DND-41 (cell line): ENCODE measurements at regions not wholly inside any gene's neighbourhood (a gene's known extent, or its start where the extent isn't known, plus 50 kb on each side); places are given as distances from the start of the nearest gene placed in this dataset.

Experiments
- EZH2 ChIP-seq: IDR thresholded peaks from 3 replicates; pipeline ENCODE4 v1.6.1; 2012; ENCODE audit warnings: borderline replicate concordance, low read depth, mild to moderate bottlenecking, moderate library complexity, low read length, inconsistent platforms; ENCODE audit not compliant: severe bottlenecking
- TF ChIP-seq, protein P1 (sequence below): IDR thresholded peaks from 2 replicates; pipeline ENCODE4 v1.5.1; 2012; ENCODE audit warnings: borderline replicate concordance, low read length, moderate library complexity, mild to moderate bottlenecking; ENCODE audit not compliant: poor library complexity, severe bottlenecking; ENCODE audit errors: extremely low read depth

DNA sequence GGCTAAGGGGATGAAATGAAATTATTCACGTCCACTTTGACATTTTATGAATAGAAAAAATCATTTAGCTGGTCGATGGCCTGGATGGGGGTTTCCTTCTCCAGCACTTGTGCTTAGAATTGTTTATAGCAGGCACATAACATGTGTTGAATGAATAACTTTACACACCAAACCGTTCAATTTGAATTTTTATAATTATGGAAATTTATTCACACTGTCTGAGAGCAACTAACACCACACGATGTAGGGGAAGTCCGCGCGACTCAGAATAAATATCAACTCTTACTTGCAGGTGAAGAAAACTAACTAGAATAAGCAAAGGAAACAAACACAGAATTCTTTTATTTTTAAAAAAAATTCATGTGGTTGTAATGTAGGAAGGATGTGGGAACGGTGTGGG, 81.3 kb downstream of the MINAR1 start:
- TF ChIP-seq, protein P1, sequence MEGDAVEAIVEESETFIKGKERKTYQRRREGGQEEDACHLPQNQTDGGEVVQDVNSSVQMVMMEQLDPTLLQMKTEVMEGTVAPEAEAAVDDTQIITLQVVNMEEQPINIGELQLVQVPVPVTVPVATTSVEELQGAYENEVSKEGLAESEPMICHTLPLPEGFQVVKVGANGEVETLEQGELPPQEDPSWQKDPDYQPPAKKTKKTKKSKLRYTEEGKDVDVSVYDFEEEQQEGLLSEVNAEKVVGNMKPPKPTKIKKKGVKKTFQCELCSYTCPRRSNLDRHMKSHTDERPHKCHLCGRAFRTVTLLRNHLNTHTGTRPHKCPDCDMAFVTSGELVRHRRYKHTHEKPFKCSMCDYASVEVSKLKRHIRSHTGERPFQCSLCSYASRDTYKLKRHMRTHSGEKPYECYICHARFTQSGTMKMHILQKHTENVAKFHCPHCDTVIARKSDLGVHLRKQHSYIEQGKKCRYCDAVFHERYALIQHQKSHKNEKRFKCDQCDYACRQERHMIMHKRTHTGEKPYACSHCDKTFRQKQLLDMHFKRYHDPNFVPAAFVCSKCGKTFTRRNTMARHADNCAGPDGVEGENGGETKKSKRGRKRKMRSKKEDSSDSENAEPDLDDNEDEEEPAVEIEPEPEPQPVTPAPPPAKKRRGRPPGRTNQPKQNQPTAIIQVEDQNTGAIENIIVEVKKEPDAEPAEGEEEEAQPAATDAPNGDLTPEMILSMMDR = no peak
- TF ChIP-seq EZH2 = no peak
